ENCODE measurements at regions not wholly inside any gene's neighbourhood (a gene's known extent, or its start where the extent isn't known, plus 50 kb on each side); places are given as distances from the start of the nearest gene placed in this dataset.

GRCh38 chr2:225738735-225739134, 339.2 kb downstream of the NYAP2 start:
- TF ChIP-seq EZH2 (IDR thresholded peaks at IDR 0.05; ENCODE audit: insufficient read depth, poor library complexity, severe bottlenecking), result no peak
- TF ChIP-seq EZH2phosphoT487 (IDR thresholded peaks at IDR 0.05; ENCODE audit: insufficient read depth, low read depth), result no peak

All from GM23248 (cell line).